Stimulated activated CD4-positive, alpha-beta T cell treated with anti-CD3 and anti-CD28 coated beads, Interleukin-4, amount 100 ng/mL, for 24 hours (primary cell): ENCODE measurements at regions not wholly inside any gene's neighbourhood (a gene's known extent, or its start where the extent isn't known, plus 50 kb on each side); places are given as distances from the start of the nearest gene placed in this dataset.

Experiments used
- DNase-seq: peaks from one replicate; pipeline ENCODE4 v3.0.0-alpha.2; 2020

DNA sequence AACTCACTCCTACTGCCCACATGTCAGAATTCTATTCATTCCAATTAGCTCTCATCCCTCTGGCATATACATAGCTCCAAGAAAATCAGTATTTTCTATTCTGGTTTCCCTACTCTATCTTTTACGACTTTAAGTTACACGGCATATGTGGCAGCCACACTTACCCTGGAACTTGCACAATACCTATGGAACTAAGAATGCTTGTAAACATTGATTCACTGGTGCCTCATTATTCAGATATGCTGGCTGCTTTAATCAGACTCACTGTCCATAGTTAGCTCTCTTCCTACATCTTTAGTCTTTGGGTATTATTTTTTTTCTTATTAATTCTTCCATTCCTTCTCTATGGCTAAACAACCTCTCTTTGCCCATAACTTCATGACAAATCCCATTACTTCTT, 1519.9 kb upstream of the ACVR2A start:
- DNase-seq: no peak

DNA sequence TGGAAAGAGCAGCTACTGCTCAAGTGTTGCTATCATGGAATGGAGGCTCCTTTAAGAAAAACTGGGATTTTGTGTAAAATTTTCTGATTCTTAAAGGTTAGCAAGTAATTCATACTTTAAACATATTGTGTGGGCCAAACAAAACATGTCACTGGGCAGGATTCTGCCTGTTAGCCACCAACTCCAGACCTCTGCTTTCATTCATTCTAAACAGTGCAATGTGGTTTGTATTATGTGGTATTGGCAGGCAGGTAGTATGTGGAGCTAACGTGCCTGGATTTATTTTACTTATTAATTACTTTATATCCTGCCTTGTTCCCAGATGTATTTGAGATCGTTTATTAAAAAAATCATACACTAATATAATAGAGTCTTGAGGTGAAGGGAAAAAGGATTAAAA, 1521.3 kb upstream of the ACVR2A start:
- DNase-seq: no peak

- no peak for DNase-seq
Measured at GRCh38 chr2:146321175-146321574, 1523.7 kb upstream of the ACVR2A start.

GRCh38 chr2:146317959-146318358, 1526.9 kb upstream of the ACVR2A start:
- no peak for DNase-seq

DNA sequence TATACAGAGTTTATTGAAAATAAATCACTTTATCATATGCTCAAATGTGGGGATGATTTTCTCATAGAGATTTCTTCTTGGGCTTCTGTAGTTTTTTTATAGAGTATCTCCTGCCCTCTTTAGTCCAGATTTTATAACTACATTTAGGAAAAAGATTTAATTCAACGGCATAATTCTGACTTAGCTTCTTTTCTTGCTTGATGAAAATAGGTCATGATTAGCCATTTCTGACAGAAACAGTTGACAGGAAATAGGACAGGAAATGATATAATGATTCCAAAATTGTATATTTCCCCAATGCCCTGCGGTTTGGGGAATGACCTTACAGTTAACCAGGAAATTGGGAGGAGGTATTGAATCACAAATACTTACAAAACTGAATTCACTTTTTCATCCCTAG, 1531.9 kb upstream of the ACVR2A start:
- DNase-seq: no peak

DNA sequence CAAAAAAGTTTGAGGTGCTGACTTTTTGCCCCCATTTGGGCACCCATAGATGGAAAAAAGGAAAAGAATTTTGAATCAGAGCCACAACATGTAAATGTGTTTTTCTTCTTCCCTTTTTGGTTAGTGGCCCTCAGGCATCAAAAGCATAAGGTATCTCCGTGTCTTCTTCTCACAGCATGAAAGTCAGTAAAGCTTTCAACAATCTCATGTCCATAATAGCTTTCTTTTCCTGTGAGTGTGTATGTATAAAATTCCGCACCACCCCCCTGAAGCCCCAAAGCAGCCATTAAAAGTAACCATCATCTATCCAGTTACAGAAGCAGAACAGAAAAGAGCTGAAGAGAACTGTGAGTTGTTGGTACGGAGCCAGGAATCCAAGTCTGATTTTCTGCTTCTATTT, 1539.7 kb upstream of the ACVR2A start:
- DNase-seq: no peak

DNA sequence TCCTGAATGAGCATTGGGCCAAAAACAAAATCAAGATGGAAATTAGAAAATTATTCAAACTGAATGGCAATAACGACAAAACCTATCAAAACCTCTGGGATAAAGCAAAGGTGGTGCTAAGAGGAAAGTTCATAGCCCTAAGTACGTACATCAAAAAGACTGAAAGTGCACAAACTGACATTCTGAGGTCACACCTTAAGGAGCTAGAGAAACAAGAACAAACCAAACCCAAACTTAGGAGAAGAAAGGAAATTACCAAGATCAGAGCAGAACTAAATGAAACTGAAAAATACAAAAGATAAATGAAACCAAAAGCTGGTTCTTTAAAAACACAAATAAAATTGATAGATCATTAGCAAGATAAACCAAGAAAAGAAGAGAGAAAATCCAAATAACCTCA, 1543.5 kb upstream of the ACVR2A start:
- DNase-seq: no peak

DNA sequence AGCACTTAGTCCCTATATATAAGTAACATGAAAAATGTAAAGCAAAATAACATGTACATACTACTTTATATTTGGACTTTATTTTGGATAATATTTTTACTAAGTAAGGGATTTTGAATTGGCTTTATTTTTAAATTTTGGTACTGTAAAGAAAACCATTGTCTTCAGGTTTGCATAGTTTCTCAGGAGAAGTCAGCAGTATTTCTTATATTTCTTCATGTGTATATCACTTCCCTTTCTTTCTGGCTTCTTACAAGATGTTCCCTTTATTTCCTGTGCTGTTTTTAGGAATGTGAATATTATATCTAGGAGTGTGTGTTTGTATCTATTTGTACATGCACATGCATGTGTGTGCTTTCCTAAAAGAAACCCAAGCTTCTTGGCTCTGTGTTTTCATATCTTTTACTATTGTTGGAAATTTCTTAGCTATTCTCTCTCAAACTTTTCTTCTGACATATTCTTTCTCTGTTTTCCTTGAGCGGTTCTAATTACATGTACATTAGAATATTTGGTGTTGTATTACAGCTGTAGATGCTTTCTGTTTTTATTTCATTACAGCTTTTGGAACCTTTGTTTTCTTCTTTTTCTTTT, 1549.7 kb upstream of the ACVR2A start:
- DNase-seq: no peak

DNA sequence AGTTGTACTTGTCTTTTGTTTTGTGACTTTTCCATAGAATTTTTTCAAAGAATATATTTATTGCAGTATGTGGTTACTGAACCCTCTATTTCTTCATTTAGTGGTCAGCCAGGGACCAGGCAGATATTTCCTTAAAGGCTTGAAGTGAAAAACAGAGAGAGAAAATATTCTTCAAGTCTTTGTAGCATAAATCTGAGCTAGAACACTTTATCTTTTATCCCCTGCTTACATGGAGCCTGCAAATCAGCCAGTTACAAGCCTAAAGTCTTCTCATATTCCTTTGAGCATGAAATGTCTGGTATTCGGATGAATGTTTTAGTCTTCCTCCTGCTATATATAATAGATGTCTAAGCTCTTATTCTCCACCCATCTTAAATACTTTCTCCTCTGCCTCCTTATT, 1557.5 kb upstream of the ACVR2A start:
- DNase-seq: no peak

DNA sequence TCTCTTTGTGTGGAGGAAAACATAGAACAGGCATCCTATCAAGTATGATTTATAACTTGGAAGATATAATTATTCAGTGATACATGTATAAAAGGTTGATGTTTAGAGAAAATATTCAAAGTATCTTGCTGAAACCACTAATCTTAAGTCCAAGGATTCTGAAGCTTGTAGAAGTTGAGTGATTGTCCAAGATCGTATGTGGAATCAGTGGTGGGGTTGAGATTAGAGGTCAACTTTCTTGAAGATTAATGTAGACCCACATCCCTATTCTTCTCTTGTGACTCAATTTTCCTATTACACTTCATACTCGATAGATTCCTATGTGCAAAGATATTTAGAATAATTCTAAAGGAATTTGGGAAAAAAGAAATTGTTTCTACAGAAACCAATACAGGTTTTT, 1565.9 kb upstream of the ACVR2A start:
- DNase-seq: no peak

DNA sequence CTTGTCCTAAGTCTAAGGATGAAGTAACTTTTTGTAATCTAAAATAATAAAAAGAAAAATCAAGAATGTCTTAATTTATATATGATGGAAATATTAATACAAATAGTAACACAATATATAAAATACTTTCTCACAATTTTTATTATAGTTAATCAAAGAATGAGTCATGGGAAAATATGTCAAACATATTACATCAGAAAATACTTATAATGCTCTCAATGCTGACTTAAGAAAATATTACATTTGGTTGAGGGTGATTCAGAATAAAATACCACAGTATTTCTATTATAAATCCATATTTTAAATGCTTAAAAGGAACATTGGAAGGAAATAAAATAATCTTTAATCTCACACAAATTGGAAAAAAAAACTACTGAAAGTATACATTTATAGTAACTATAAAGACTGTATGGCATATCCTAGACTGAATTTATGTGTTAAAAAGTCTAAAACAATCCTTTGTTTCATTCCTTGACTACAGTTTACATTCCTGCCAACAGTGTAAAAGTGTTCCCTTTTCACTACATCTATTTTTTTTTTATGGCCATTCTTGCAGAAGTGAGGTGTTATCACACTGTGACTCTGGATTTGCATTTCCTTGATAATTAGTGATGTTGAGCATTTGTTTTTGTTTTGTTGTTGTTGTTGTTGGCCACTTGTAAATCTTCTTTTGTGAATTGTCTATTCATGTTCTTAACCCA, 1573.5 kb upstream of the ACVR2A start:
- no peak for DNase-seq

DNA sequence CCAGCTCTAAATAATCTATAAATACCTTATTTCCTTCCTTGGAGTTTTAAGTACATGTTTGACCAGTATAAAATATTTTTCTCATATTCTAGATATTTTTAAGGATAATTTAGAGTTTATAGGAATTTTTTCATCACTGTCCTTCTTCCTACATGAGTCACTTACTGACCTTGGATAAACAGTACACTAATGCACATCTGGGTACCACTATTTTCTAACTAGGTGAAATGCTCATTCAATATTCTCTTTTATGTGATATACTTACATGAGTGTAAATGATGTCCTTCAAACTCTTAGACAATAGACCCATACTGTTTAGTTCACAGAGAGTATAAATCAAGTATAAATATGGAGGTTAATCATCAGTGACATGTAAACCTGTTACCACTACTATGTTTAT, 1574.2 kb upstream of the ACVR2A start:
- DNase-seq: no peak

DNA sequence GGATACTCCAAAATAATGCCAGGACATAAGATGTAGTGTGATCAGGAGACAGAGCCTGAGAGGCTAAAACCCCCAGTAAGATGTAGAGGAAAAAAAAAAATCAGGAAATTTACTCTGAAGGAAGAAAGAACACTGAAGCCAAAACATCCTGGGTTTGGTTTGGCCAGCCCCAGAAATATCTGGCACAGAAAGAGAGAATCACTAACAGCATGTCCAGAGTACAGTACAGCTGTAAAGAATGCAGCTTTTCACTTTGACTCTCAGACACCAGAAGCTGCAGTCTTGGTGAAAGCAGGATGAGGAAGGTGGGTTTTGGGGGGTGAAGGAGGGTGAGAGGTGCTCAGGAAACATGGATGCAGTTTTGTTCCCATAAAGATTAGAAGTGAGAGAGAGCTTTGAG, 1577.7 kb upstream of the ACVR2A start:
- no peak for DNase-seq

- no peak for DNase-seq
Measured at GRCh38 chr2:146265656-146266055, 1579.2 kb upstream of the ACVR2A start.

DNA sequence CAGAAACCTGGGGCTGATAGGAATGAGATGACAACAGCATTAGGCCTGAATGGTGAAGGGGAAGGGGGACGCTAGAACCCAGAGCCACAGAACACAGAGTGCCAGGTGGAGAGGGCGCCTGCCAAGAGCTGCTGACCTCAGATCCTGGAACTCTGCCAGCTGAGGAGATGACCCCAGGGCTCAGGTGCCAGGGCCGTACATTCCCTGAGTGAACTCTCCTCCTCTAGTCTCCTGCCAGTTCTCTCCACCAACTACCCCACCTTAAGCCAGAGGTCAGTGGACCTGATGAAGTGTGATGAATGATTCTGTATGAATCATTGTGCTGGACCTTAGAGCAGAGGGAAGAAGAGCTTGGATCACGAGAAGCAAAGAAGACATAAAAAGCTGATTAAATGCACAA, 1582.2 kb upstream of the ACVR2A start:
- no peak for DNase-seq

DNA sequence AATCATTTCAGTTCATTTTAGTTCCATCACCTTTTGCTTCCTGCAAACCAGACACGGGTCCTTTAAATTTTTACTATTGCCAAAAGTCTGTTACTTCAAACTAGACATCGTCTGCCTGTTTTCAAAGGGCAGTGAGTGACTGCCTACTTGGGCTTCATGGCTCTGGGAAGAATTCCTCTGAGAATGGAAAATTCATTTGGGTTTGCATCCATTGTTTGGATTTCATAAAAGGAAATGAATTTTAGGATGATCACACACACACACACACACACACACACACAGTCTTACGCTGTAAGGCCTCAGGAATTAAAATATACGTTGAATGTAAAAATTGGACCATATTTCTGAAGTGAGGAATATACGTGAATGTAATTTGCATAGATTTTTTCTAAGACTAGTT, 1584.3 kb upstream of the ACVR2A start:
- no peak for DNase-seq

GRCh38 chr2:146259816-146260215, 1585.0 kb upstream of the ACVR2A start:
- DNase-seq: no peak

GRCh38 chr2:146258071-146258470, 1586.8 kb upstream of the ACVR2A start:
- DNase-seq: no peak

DNA sequence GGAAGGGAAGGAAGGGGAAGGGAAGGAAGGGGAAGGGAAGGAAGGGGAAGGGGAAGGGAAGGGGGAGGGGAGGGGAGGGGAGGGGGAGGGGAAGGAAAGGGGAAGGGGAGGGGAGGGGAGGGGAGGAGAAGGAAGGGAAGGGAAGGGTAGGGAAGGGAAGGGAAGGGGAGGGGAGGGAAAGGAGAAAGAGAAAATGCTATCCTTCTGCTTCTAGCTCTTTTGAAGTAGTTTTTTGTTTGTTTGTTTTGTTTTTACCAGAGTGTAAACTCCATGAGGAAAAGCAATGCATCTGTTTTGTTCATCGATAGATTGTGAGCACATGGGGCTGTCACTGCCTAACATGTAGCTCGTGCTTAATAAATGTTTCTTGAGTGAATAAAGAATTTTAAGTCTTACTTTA, 1592.7 kb upstream of the ACVR2A start:
- DNase-seq: no peak

- DNase-seq: no peak
Measured at GRCh38 chr2:146251328-146251727, 1593.5 kb upstream of the ACVR2A start.

DNA sequence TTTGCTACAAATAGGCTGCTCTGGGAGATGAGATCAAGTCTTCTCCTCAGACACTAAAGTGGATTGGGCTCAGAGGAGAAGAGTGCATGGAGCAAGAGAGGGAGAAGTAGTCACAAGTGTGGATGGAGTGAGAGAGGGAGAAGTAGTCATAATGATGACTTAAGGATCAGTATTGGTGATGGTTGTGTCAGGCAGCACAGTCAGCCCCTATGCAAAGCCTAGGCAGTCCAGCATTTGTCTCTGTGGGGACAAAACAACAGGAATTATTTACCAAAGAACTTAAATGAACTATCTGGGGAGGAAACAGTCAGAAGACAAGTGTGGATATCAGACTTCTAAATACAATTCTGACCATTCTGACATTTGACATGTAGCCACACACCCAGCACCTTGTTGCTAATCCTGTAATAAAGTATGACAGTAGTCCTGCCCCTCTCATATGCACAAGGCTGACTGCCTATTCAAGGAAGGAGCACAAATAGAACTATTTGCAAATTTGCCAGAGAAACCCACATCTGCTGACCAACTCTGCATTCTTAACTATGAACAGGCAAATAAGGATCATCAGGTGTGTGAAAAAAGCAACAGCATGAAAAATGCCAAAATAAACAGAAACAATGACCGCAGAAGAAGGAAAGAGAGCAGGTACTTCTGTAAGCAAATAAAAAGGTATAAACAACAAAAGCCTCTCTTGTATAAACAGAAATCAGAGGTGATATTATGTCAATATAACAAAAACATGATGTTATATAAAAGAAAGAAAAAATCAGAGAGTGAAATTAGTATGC, 1597.9 kb upstream of the ACVR2A start:
- no peak for DNase-seq

DNA sequence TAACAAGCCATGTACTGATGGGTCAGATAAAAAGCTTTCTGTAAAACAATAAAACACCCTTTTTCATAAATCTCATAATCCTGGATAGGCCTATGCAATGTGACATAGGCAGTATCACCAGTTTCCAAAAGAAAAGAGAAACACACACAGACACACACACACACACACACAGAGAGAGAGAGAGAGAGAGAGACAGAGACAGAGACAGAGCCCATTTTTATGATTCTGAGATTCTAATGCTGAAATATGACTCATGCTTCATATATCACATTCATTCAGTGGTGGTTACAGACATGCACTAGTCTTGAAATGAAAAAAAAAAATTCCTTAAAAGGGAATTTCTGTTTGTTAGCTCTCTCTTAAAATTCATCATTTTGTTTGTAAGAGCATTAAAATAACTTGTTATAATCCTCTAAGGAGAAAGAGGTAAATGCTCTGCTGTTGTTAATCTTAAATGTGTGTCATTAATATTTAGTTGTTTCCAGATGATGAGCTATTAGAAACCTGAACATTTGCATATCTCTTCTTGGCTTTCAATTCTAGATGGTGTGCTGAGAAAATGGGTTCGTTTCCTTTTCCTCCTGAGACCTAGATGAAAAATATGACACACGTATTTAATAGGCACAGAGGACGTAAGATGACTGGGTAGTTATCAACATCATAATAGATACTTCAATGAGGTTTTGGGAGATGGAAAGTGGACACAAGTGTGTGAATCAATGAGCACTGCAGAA, 1598.7 kb upstream of the ACVR2A start:
- no peak for DNase-seq

DNA sequence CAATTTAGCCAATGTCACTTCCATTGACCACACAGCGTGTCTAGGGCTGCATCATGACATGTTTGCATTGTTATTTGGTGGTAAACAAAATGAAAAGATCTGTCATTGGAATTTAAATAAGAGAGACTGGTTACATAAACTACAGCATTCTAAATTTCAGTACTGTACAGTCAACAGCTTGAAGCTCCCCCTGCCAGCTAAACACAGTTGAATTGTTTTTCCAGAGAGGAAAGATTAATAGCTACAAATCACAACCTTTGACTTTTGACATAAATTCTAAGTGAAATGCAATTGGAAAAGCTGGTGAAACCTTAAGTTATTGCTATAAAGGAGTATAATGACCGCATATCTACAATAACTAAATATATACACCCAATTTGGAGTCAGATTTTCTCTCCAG, 1600.0 kb upstream of the ACVR2A start:
- DNase-seq: no peak

GRCh38 chr2:146244131-146244530, 1600.7 kb upstream of the ACVR2A start:
- DNase-seq: no peak
